GM12865 (cell line): ENCODE measurements at regions not wholly inside any gene's neighbourhood (a gene's known extent, or its start where the extent isn't known, plus 50 kb on each side); places are given as distances from the start of the nearest gene placed in this dataset.

Source experiments
- DNase-seq: peaks from one replicate; pipeline ENCODE4 v3.0.0; 2010; ENCODE audit warnings: low read depth
- H3K4me3 ChIP-seq: 2 replicates; pipeline ENCODE4 v1.5.1; 2011; ENCODE audit warnings: mild to moderate bottlenecking, low read depth, low read length, control low read depth
- CTCF ChIP-seq: IDR thresholded peaks from 2 replicates; pipeline ENCODE4 v1.5.1; 2011; ENCODE audit warnings: low read length, control low read depth, low read depth, inconsistent platforms; ENCODE audit not compliant: insufficient read depth; ENCODE audit errors: missing control alignments

- DNase-seq = peak; percentile 12
- TF ChIP-seq CTCF = peak; percentile 48
Measured at GRCh38 chr13:68304286-68304893, 1074.3 kb upstream of the PCDH9 start.

DNA sequence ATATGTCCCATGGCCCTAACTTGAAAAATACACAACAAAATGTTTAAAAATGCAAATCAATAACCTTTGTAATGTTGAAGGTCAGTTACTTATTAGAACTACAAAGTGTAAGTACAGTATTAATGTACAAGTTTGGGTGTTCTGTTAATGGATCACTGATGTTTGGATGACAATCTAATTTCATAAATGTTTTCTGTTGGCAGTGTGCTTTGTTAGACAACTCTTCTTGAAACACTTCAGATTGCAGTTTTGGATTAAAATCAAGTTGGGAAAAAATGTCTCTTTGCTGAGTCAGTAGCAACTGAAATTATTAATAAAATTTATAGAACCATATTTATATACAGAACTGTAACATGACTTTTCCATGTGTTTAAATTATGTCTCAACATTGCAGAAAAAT lies 1063.5 kb upstream of the PCDH9 start:
- H3K4me3 ChIP-seq = no peak overlapping the region
- TF ChIP-seq CTCF = no peak
- DNase-seq = no peak

More at GRCh38 chr13:68304286-68304893, 1074.3 kb upstream of the PCDH9 start:
- H3K4me3 ChIP-seq = no peak overlapping the region

DNA sequence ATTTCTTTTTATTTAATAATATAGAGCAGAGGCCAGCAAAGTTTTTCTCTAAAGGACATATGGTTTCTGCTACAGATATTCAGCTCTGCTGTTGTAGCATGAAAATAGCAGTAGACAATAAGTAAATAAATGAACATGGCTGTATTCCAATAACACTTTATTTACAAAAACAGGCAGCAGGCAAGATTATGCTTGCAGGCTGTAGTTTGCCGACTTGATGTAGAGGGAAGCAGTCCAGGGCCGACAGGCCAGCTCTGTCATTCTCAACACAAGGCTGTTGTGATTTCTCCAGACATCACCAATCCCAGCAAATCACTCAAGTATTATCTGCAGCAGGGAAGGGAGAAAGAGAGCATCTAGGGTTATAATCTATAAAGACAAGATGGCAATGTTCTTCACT lies 1062.5 kb upstream of the PCDH9 start:
- TF ChIP-seq CTCF = no peak
- H3K4me3 ChIP-seq = no peak overlapping the region
- DNase-seq = no peak

DNA sequence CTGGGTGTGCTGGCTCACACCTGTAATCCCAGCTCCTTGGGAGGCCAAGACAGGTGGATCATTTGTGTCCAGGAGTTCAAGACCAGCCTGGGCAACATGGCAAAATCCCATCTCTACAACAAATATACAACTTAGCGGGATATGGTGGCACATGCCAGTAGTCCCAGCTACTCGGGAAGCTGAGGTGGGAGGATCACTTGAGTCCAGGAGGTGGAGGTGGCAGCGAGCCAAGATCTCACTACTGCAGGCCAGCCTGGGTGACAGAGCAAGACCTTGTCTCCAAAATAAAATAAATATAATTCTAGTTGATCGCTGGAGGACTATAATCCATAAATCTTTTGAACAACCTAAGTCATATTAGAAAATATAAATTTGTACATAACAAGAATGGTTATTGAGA lies 1061.5 kb upstream of the PCDH9 start:
- no peak for TF ChIP-seq CTCF
- DNase-seq = no peak
- no peak overlapping the region for H3K4me3 ChIP-seq

- no peak for TF ChIP-seq CTCF
- DNase-seq = no peak
- H3K4me3 ChIP-seq = no peak overlapping the region
Measured at GRCh38 chr13:68275758-68276157, 1045.6 kb upstream of the PCDH9 start.

- no peak for DNase-seq
- no peak for TF ChIP-seq CTCF
- H3K4me3 ChIP-seq = no peak overlapping the region
Measured at GRCh38 chr13:68272652-68273051, 1042.5 kb upstream of the PCDH9 start.

GRCh38 chr13:68264692-68265091 lies 1034.6 kb upstream of the PCDH9 start:
- TF ChIP-seq CTCF = no peak
- H3K4me3 ChIP-seq = no peak overlapping the region

More at GRCh38 chr13:68264692-68265091, 1034.6 kb upstream of the PCDH9 start:
- DNase-seq = no peak
